ENCODE measurements at regions not wholly inside any gene's neighbourhood (a gene's known extent, or its start where the extent isn't known, plus 50 kb on each side); places are given as distances from the start of the nearest gene placed in this dataset.

- DNase-seq (no peak), ATAC-seq (no peak)
- intact Hi-C loops (cut with micrococcal nuclease): no loop called here
These were observed 128.3 kb upstream of the MAOA start for GRCh38 chrX:43527801-43528200.

- no peak for ATAC-seq
- intact Hi-C loops (cut with micrococcal nuclease): no loop called here
- no peak for DNase-seq
These were observed 125.3 kb upstream of the MAOA start for GRCh38 chrX:43530837-43531236.

GRCh38 chrX:43540318-43540717 is 115.8 kb upstream of the MAOA start:
- intact Hi-C loops (cut with micrococcal nuclease): no loop called here
- no peak for DNase-seq
- ATAC-seq: no peak

- ATAC-seq (peak; percentile 50), DNase-seq (peak; percentile 31)
- intact Hi-C loops (cut with micrococcal nuclease): loop anchor here (10.0 kb wide), 1 partner anchor 1757 kb away; no protein-coding TSS in a partner anchor
These were observed 104.5 kb upstream of the MAOA start for GRCh38 chrX:43551590-43551989.

- no peak for ATAC-seq
- no peak for DNase-seq
- intact Hi-C loops (cut with micrococcal nuclease): loop anchor here (10.0 kb wide), 1 partner anchor 1757 kb away; no protein-coding TSS in a partner anchor
These were observed 103.9 kb upstream of the MAOA start for GRCh38 chrX:43552156-43552555.

- no peak for ATAC-seq
These were observed 103.4 kb upstream of the MAOA start for GRCh38 chrX:43552703-43553102.

GRCh38 chrX:43553257-43553656 is 102.8 kb upstream of the MAOA start:
- intact Hi-C loops (cut with micrococcal nuclease): loop anchor here (10.0 kb wide), 1 partner anchor 1758 kb away; no protein-coding TSS in a partner anchor
- DNase-seq: no peak
- no peak for ATAC-seq

More at GRCh38 chrX:43552703-43553102, 103.4 kb upstream of the MAOA start:
- intact Hi-C loops (cut with micrococcal nuclease): loop anchor here (10.0 kb wide), 1 partner anchor 1758 kb away; no protein-coding TSS in a partner anchor
- no peak for DNase-seq

- no peak for DNase-seq
- intact Hi-C loops (cut with micrococcal nuclease): loop anchor here (10.0 kb wide), 1 partner anchor 1761 kb away; no protein-coding TSS in a partner anchor
- ATAC-seq: peak; percentile 75
These were observed 99.9 kb upstream of the MAOA start for GRCh38 chrX:43556207-43556606.

- ATAC-seq (peak; percentile 45), DNase-seq (peak; percentile 41)
- intact Hi-C loops (cut with micrococcal nuclease): loop anchor here (2.0 to 10.0 kb wide), 2 partner anchors 193 to 1763 kb away; no protein-coding TSS in a partner anchor
These were observed 98.3 kb upstream of the MAOA start for GRCh38 chrX:43557792-43558191.

GRCh38 chrX:43559644-43560043 is 96.5 kb upstream of the MAOA start:
- intact Hi-C loops (cut with micrococcal nuclease): loop anchor here (2.0 to 10.0 kb wide), 2 partner anchors 191 to 1765 kb away; no protein-coding TSS in a partner anchor
- DNase-seq: peak; percentile 25

GRCh38 chrX:43560247-43560946 is 95.7 kb upstream of the MAOA start:
- no peak for DNase-seq
- no peak for ATAC-seq
- intact Hi-C loops (cut with micrococcal nuclease): no loop called here

More at GRCh38 chrX:43559644-43560043, 96.5 kb upstream of the MAOA start:
- ATAC-seq: peak; percentile 64

GRCh38 chrX:43562372-43562771 is 93.7 kb upstream of the MAOA start:
- intact Hi-C loops (cut with micrococcal nuclease): no loop called here
- DNase-seq: no peak
- no peak for ATAC-seq

GRCh38 chrX:43564953-43565352 is 91.1 kb upstream of the MAOA start:
- DNase-seq: no peak
- intact Hi-C loops (cut with micrococcal nuclease): no loop called here
- ATAC-seq: no peak

- ATAC-seq: no peak
- intact Hi-C loops (cut with micrococcal nuclease): no loop called here
- DNase-seq: no peak
These were observed 89.9 kb upstream of the MAOA start for GRCh38 chrX:43566170-43566569.

- no peak for ATAC-seq
- intact Hi-C loops (cut with micrococcal nuclease): no loop called here
These were observed 82.6 kb upstream of the MAOA start for GRCh38 chrX:43573441-43574015.

GRCh38 chrX:43580621-43581020 is 75.5 kb upstream of the MAOA start:
- ATAC-seq (no peak), DNase-seq (no peak)
- intact Hi-C loops (cut with micrococcal nuclease): no loop called here

More at GRCh38 chrX:43573441-43574015, 82.6 kb upstream of the MAOA start:
- no peak for DNase-seq

GRCh38 chrX:43581167-43581566 is 74.9 kb upstream of the MAOA start:
- DNase-seq: no peak
- intact Hi-C loops (cut with micrococcal nuclease): no loop called here
- ATAC-seq: no peak

GRCh38 chrX:43581888-43582539 is 74.1 kb upstream of the MAOA start:
- intact Hi-C loops (cut with micrococcal nuclease): no loop called here
- DNase-seq (no peak), ATAC-seq (no peak)

GRCh38 chrX:43582540-43582913 is 73.6 kb upstream of the MAOA start:
- intact Hi-C loops (cut with micrococcal nuclease): no loop called here
- ATAC-seq (no peak), DNase-seq (no peak)

GRCh38 chrX:43585922-43586321 is 70.2 kb upstream of the MAOA start:
- DNase-seq: no peak
- no peak for ATAC-seq
- intact Hi-C loops (cut with micrococcal nuclease): no loop called here
